Esophagus muscularis mucosa (tissue), 4 donors: ENCODE measurements at regions not wholly inside any gene's neighbourhood (a gene's known extent, or its start where the extent isn't known, plus 50 kb on each side); places are given as distances from the start of the nearest gene placed in this dataset.

Source experiments
- DNase-seq: peaks from one replicate; pipeline ENCODE4 v3.0.0-alpha.2; 2017; ENCODE audit errors: extremely low spot score
- H3K27ac ChIP-seq, 4 donors: fragments of 200-600 bp; sonication (generic); replicated peaks in 1 of 4; 1 replicate in 3 of 4; 2 replicates in 1 of 4; pipeline ENCODE4 v1.5.1; 2016 to 2019; ENCODE audit warnings: mild to moderate bottlenecking in 1 of 4
- H3K27me3 ChIP-seq, 4 donors: fragments of 200-600 bp; sonication (generic); one replicate each; pipeline versions ENCODE4 v1.5.1 to v1.6.0; 2016 to 2019
- H3K36me3 ChIP-seq, 4 donors: fragments of 200-600 bp; sonication (generic); one replicate each; pipeline ENCODE4 v1.5.1; 2016 to 2019
- H3K4me1 ChIP-seq, 4 donors: fragments of 200-600 bp; sonication (generic); one replicate each; pipeline ENCODE4 v1.5.1; 2016 to 2019
- H3K4me3 ChIP-seq, 4 donors: fragments of 200-600 bp; sonication (generic); 1 replicate in 2 of 4; 2 replicates in 2 of 4; pipeline ENCODE4 v1.5.1; 2016 to 2019; ENCODE audit warnings: mild to moderate bottlenecking in 4 of 4, moderate library complexity in 1 of 4
- H3K9me3 ChIP-seq, 4 donors: fragments of 200-600 bp; sonication (generic); 1 replicate in 3 of 4; 2 replicates in 1 of 4; pipeline ENCODE4 v1.5.1; 2016 to 2019
- EP300 ChIP-seq: sonication (generic); formaldehyde crosslinking; IDR thresholded peaks from one replicate; pipeline ENCODE4 v1.6.1; 2017; ENCODE audit warnings: antibody characterized with exemption
- POLR2A ChIP-seq: fragments of 450-650 bp; IDR thresholded peaks from one replicate; pipeline ENCODE4 v1.6.1; 2017; ENCODE audit warnings: antibody characterized with exemption, moderate library complexity, mild to moderate bottlenecking, low read depth
- POLR2AphosphoS5 ChIP-seq, 2 donors: sonication (generic); formaldehyde crosslinking; IDR thresholded peaks; one replicate each; pipeline ENCODE4 v1.6.1; 2017; ENCODE audit warnings: antibody characterized with exemption in 2 of 2
- WGBS: methylation state at CpG from one replicate; pipeline ENCODE4 v1.1.5; 2018; 5-methylcytosine and 5-hydroxymethylcytosine counted together
- intact Hi-C: fragments of 100-400 bp; cut with DNase I; formaldehyde crosslinking; loops from one replicate; pipeline ENCODE4 v1.15.1; 2023
- TF ChIP-seq, protein P1 (sequence below), 3 experiments: fragments of 200-600 bp in 2 of 3; fragments of 450-650 bp in 1 of 3; sonication (generic) in 2 of 3; IDR thresholded peaks; one replicate each; pipeline ENCODE4 v1.5.1; 2017 to 2019; ENCODE audit warnings: antibody characterized with exemption in 3 of 3, mild to moderate bottlenecking in 2 of 3, moderate library complexity in 1 of 3

DNA sequence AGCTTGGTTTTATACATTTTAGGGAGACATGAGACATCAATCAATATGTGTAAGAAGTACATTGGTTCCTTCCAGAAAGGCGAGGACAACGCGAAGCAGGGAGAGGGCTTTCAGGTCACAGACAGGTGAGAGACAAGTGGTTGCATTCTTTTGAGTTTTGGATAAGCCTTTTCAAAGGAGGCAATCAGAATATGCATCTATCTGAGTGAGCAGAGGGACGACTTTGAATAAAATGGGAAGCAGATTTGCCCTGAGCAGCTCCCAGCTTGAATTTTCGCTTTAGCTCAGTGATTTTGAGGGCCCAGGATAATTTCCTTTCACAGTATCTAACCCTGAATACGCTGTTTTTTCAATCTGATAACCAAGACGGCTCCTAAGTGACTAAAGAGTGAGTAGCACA lies 82.5 kb upstream of the MYO3A start:
- DNase-seq: no peak
- no peaks in the 10 kb centered on the region for H3K4me1 ChIP-seq
- TF ChIP-seq POLR2A (no peak), POLR2AphosphoS5 (IDR thresholded peaks at IDR 0.05) (no peak), EP300 (no peak)
- TF ChIP-seq, protein P1, sequence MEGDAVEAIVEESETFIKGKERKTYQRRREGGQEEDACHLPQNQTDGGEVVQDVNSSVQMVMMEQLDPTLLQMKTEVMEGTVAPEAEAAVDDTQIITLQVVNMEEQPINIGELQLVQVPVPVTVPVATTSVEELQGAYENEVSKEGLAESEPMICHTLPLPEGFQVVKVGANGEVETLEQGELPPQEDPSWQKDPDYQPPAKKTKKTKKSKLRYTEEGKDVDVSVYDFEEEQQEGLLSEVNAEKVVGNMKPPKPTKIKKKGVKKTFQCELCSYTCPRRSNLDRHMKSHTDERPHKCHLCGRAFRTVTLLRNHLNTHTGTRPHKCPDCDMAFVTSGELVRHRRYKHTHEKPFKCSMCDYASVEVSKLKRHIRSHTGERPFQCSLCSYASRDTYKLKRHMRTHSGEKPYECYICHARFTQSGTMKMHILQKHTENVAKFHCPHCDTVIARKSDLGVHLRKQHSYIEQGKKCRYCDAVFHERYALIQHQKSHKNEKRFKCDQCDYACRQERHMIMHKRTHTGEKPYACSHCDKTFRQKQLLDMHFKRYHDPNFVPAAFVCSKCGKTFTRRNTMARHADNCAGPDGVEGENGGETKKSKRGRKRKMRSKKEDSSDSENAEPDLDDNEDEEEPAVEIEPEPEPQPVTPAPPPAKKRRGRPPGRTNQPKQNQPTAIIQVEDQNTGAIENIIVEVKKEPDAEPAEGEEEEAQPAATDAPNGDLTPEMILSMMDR (IDR thresholded peaks at IDR 0.05): no peak
- intact Hi-C loops: no loop called here
- H3K9me3 ChIP-seq: no peaks in the 10 kb centered on the region
- no peaks in the 10 kb centered on the region for H3K27me3 ChIP-seq
- 66% methylated on average over 7 of the region's 7 CpGs for WGBS
- H3K4me3 ChIP-seq: no peak overlapping the region
- no peak overlapping the region for H3K27ac ChIP-seq
- no peaks in the 10 kb centered on the region for H3K36me3 ChIP-seq

DNA sequence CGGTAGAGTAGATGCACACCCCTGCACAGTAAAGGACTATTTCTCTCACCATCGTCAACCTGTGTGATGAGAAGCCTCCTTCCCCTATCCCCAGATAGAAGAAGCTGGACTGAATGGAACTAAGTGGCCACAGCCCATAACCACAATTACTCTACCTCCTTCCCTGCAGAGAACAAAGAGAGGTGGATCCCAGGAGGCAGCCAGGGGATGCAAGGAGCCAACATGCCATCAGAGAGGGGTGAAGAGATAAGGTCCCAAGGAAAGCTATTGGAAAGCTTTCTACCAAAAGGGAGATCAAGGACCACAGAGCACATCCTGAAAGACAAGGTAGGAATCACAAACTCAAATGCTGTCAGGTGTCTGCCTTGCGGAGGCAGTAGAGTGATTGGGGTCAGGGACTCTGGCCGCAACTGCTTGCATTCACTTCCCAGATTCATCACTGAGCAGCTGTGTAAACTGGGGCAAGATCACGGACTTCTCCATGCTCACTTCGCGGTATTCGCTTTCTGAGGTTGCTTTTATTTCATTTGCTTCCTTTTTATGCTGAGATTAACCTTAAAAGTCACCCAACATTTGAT lies 81.6 kb upstream of the MYO3A start:
- Histone ChIP-seq H3K36me3 (no peaks in the 10 kb centered on the region), H3K4me3 (no peak overlapping the region), H3K4me1 (no peaks in the 10 kb centered on the region), H3K27ac (no peak overlapping the region), H3K27me3 (no peaks in the 10 kb centered on the region), H3K9me3 (no peaks in the 10 kb centered on the region)
- no peak for DNase-seq
- TF ChIP-seq, protein P1 (IDR thresholded peaks at IDR 0.05): no peak
- TF ChIP-seq EP300 (no peak), POLR2AphosphoS5 (IDR thresholded peaks at IDR 0.05) (no peak), POLR2A (no peak)
- intact Hi-C loops: no loop called here
- WGBS: 83% methylated on average over 8 of the region's 8 CpGs

DNA sequence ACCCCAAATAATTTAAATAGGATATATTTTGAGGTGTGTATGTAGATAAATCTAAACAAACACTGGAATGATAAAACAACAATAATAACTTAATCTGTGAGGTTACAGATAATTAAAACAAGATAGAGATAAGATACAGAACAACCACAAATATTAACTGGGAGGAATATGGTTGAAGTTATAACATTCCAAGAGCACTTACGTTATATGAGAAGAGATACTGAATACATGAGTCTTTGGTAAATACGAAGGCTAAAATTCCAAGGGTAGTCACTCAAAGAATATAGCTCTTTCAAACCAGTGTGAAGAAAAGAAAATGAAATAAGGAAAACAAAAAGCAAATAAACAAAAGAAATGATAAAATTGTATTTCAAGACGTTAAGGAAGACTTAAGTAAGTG lies 76.0 kb upstream of the MYO3A start:
- Histone ChIP-seq H3K4me1 (no peaks in the 10 kb centered on the region), H3K27ac (no peak overlapping the region), H3K9me3 (no peaks in the 10 kb centered on the region), H3K4me3 (no peak overlapping the region), H3K36me3 (no peaks in the 10 kb centered on the region), H3K27me3 (no peaks in the 10 kb centered on the region)
- intact Hi-C loops: no loop called here
- TF ChIP-seq POLR2A: no peak
- TF ChIP-seq, protein P1 (IDR thresholded peaks at IDR 0.05): no peak
- TF ChIP-seq POLR2AphosphoS5 (IDR thresholded peaks at IDR 0.05): no peak
- no peak for TF ChIP-seq EP300
- whole genome bisulfite sequencing: 73% methylated on average over 3 of the region's 3 CpGs
- DNase-seq: no peak

DNA sequence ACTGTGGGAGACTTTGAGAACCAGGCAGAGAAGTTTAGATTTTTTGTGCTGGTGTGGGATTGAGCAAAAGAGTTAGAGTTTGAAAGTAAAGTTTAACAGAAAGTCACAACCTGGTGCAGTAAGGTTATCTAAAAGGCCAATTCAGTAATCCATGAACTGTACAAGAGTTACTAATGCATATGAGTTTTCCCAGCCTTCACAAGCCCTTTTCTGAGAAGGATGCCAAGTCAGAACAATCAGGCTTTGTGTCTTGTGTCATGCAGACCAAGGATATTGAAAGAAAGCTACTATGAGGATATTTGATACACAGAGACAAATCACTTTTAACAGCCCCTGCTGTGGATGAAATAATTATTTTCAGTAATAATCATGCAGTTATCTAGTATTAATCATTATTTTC lies 68.8 kb upstream of the MYO3A start:
- TF ChIP-seq EP300: no peak
- no peak for TF ChIP-seq POLR2AphosphoS5 (IDR thresholded peaks at IDR 0.05)
- no peak for TF ChIP-seq POLR2A
- TF ChIP-seq, protein P1 (IDR thresholded peaks at IDR 0.05): no peak
- H3K4me1 ChIP-seq: no peaks in the 10 kb centered on the region
- H3K27me3 ChIP-seq: no peaks in the 10 kb centered on the region
- no peak overlapping the region for H3K4me3 ChIP-seq
- no peaks in the 10 kb centered on the region for H3K9me3 ChIP-seq
- no peak overlapping the region for H3K27ac ChIP-seq
- H3K36me3 ChIP-seq: no peaks in the 10 kb centered on the region
- intact Hi-C loops: no loop called here
- DNase-seq: no peak

DNA sequence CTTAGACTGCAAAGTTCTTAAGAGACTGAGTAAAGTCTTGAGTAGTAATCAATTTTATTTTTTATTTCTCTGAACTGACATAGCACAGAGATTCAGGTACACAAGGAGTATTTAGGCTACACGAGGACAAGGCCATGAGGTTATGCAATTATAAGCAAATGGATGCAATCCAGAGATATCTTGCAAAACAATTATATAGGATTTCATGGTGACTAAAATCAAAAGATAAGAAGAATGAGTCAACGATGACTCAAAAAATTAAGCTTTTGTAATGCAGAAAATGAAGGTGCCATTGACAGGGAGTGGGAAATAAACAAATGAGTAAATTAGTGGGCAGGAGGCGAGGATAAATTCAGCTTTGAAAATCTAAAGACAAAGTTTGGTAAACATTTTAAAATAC lies 66.7 kb upstream of the MYO3A start:
- no peak overlapping the region for H3K4me3 ChIP-seq
- H3K4me1 ChIP-seq: no peaks in the 10 kb centered on the region
- no peaks in the 10 kb centered on the region for H3K9me3 ChIP-seq
- WGBS: 69% methylated on average over 3 of the region's 3 CpGs
- TF ChIP-seq EP300 (no peak), POLR2A (no peak), POLR2AphosphoS5 (IDR thresholded peaks at IDR 0.05) (no peak)
- TF ChIP-seq, protein P1 (IDR thresholded peaks at IDR 0.05): no peak
- intact Hi-C loops: no loop called here
- no peak overlapping the region for H3K27ac ChIP-seq
- H3K36me3 ChIP-seq: no peaks in the 10 kb centered on the region
- no peak for DNase-seq
- no peaks in the 10 kb centered on the region for H3K27me3 ChIP-seq
